GM18873 (cell line): ENCODE measurements at regions not wholly inside any gene's neighbourhood (a gene's known extent, or its start where the extent isn't known, plus 50 kb on each side); places are given as distances from the start of the nearest gene placed in this dataset.

ENCODE experiments used
- ATAC-seq: cut with Tn5 transposase; IDR thresholded peaks from one replicate; pipeline ENCODE4 v1.9.1; 2021; ENCODE audit warnings: mild to moderate bottlenecking, moderate library complexity, moderate number of reproducible peaks; ENCODE audit not compliant: unreplicated experiment, low FRiP score

GRCh38 chr2:196427986-196428634 is 211.4 kb upstream of the CCDC150 start:
- no peak for ATAC-seq

GRCh38 chr2:196431076-196431475 is 208.4 kb upstream of the CCDC150 start:
- ATAC-seq: no peak

- ATAC-seq: no peak
Measured at GRCh38 chr2:196431957-196432356, 207.6 kb upstream of the CCDC150 start.

GRCh38 chr2:196433116-196433515 is 206.4 kb upstream of the CCDC150 start:
- ATAC-seq: no peak

GRCh38 chr2:196434217-196434616 is 205.3 kb upstream of the CCDC150 start:
- no peak for ATAC-seq

GRCh38 chr2:196435189-196435588 is 204.3 kb upstream of the CCDC150 start:
- ATAC-seq: no peak

- no peak for ATAC-seq
Measured at GRCh38 chr2:196437626-196438025, 201.9 kb upstream of the CCDC150 start.

- no peak for ATAC-seq
Measured at GRCh38 chr2:196439760-196440159, 199.8 kb upstream of the CCDC150 start.

- no peak for ATAC-seq
Measured at GRCh38 chr2:196440413-196440812, 199.1 kb upstream of the CCDC150 start.

GRCh38 chr2:196441527-196441926 is 198.0 kb upstream of the CCDC150 start:
- ATAC-seq: no peak

GRCh38 chr2:196442211-196442610 is 197.3 kb upstream of the CCDC150 start:
- ATAC-seq: no peak

GRCh38 chr2:196444442-196444841 is 195.1 kb upstream of the CCDC150 start:
- no peak for ATAC-seq

- ATAC-seq: no peak
Measured at GRCh38 chr2:196445991-196446390, 193.5 kb upstream of the CCDC150 start.

GRCh38 chr2:196448407-196449079 is 191.0 kb upstream of the CCDC150 start:
- no peak for ATAC-seq

- ATAC-seq: no peak
Measured at GRCh38 chr2:196449083-196449482, 190.4 kb upstream of the CCDC150 start.

- ATAC-seq: no peak
Measured at GRCh38 chr2:196452758-196453157, 186.8 kb upstream of the CCDC150 start.

- ATAC-seq: no peak
Measured at GRCh38 chr2:196453613-196454047, 185.9 kb upstream of the CCDC150 start.

GRCh38 chr2:196454492-196454891 is 185.0 kb upstream of the CCDC150 start:
- ATAC-seq: no peak

GRCh38 chr2:196459539-196459938 is 180.0 kb upstream of the CCDC150 start:
- ATAC-seq: no peak

GRCh38 chr2:196463706-196464105 is 175.8 kb upstream of the CCDC150 start:
- no peak for ATAC-seq

- no peak for ATAC-seq
Measured at GRCh38 chr2:196464311-196464710, 175.2 kb upstream of the CCDC150 start.

GRCh38 chr2:196466581-196466980 is 172.9 kb upstream of the CCDC150 start:
- no peak for ATAC-seq
